Pancreas (tissue), 10 donors: ENCODE measurements at regions not wholly inside any gene's neighbourhood (a gene's known extent, or its start where the extent isn't known, plus 50 kb on each side); places are given as distances from the start of the nearest gene placed in this dataset.

Experiments
- ATAC-seq, 4 donors: fragments of 200-7000 bp; cut with Tn5 transposase; one replicate each; pipeline versions ENCODE4 v1.8.0 to v1.9.1; 2020; ENCODE audit warnings: mild to moderate bottlenecking in 4 of 4, moderate library complexity in 4 of 4
- DNase-seq, 6 donors: peaks; one replicate each; pipeline ENCODE4 v3.0.0-alpha.2; 2020
- FAIRE-seq: peaks from 2 replicates; lab custom pipeline; 2012; peaks lifted over from hg19 to GRCh38; lab: Jason Lieb, UNC
- H3K27ac ChIP-seq, 4 donors: fragments of 200-600 bp; sonication (generic); 1 replicate in 3 of 4; 2 replicates in 1 of 4; pipeline versions ENCODE4 v1.5.0 to v1.8.0; 2020
- H3K27me3 ChIP-seq, 4 donors: fragments of 200-600 bp; one replicate each; pipeline ENCODE4 v1.8.0; 2021
- H3K36me3 ChIP-seq, 3 donors: fragments of 200-600 bp; sonication (generic) in 1 of 3; one replicate each; pipeline versions ENCODE4 v1.5.0 to v1.8.0; 2020 to 2021
- H3K4me1 ChIP-seq, 3 donors: fragments of 200-600 bp; one replicate each; pipeline ENCODE4 v1.8.0; 2021
- H3K4me3 ChIP-seq, 4 donors: fragments of 200-600 bp; sonication (generic) in 2 of 4; one replicate each; pipeline versions ENCODE4 v1.5.0 to v1.8.0; 2020 to 2021
- H3K9me3 ChIP-seq, 4 donors: fragments of 200-600 bp; one replicate each; pipeline ENCODE4 v1.8.0; 2021
- WGBS, 2 donors: extraction: QIAGEN DNeasy Blood & Tissue Kit; methylation state at CpG; one replicate each; pipeline ENCODE4 v1.1.7; 2013; 5-methylcytosine and 5-hydroxymethylcytosine counted together
- intact Hi-C, 3 donors: fragments of 100-400 bp; cut with DNase I; formaldehyde crosslinking; loops; one replicate each; pipeline versions ENCODE4 v1.11.1 to v1.14.2; 2022
- TF ChIP-seq, protein P1 (sequence below), 4 donors: fragments of 200-600 bp; sonication (generic) in 3 of 4; IDR thresholded peaks; one replicate each; pipeline versions ENCODE4 v1.5.0 to v1.8.0; 2021; ENCODE audit warnings: antibody characterized with exemption in 4 of 4
- donor health status: healthy with polysubstance abuse.
- donor health status: DM: no; HTN: no; CAD: no; lungs with moderate emphysema.
- donor health status: DM: no; HTN: no; CAD: no.
- donor health status: control.
- donor health status: control.
- donor health status: Bipolar disorder and iron deficiency.
- donor health status: DM: yes; HTN: yes; CAD: no.
- donor health status: DM: no; HTN: no; CAD: no.
- donor health status: DM: no; HTN: no; CAD: no.
- donor health status: DM: yes; HTN: yes; CAD: no.

DNA sequence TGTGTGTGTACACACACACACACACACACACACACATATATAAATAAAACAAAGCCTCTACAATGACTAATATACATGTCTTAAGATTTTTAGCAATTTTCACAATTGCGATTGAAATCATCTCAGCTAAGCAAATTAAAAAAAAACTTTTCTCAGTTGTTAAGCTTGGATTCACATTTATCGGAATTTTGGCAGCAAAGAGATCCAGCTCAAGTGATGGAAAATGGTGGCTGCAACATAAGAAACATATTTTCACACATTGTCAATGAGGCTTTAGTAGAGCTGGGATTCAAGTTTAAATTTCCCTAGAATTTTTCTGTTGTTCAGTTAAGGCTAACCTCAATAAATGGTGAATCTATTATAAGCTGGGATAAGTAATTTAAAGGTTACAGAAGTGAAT, 768.6 kb upstream of the SORCS1 start:
- FAIRE-seq (no peak), DNase-seq (no peak), ATAC-seq (no peak)
- no peak overlapping the region for H3K4me3 ChIP-seq
- H3K27me3 ChIP-seq = no peaks in the 10 kb centered on the region
- H3K9me3 ChIP-seq = no peaks in the 10 kb centered on the region
- TF ChIP-seq, protein P1, sequence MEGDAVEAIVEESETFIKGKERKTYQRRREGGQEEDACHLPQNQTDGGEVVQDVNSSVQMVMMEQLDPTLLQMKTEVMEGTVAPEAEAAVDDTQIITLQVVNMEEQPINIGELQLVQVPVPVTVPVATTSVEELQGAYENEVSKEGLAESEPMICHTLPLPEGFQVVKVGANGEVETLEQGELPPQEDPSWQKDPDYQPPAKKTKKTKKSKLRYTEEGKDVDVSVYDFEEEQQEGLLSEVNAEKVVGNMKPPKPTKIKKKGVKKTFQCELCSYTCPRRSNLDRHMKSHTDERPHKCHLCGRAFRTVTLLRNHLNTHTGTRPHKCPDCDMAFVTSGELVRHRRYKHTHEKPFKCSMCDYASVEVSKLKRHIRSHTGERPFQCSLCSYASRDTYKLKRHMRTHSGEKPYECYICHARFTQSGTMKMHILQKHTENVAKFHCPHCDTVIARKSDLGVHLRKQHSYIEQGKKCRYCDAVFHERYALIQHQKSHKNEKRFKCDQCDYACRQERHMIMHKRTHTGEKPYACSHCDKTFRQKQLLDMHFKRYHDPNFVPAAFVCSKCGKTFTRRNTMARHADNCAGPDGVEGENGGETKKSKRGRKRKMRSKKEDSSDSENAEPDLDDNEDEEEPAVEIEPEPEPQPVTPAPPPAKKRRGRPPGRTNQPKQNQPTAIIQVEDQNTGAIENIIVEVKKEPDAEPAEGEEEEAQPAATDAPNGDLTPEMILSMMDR (IDR thresholded peaks at IDR 0.05) = no peak
- H3K4me1 ChIP-seq = no peaks in the 10 kb centered on the region
- 69 to 82% methylated on average over 2 of the region's 2 CpGs for WGBS, 2 donors
- H3K36me3 ChIP-seq = no peaks in the 10 kb centered on the region
- intact Hi-C loops = no loop called here
- no peak overlapping the region for H3K27ac ChIP-seq

DNA sequence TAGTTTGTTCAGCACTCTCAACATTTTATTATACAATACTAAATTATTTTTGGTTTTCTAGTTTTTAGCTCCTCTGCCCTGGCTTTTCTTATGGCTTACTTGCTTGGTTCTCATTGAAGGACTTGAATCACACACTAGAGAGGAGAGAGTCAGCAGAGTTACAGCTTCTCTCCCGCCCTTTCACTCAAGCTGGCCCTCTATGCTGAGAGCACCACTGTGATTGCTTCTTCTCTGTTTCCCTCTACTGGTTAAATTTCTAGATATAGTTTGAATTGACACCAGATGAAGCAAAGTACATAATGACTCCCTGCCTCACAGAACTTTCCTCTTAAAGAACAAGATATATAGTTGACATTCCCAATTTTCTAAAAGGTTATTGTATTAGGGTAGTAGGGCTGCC, 767.3 kb upstream of the SORCS1 start:
- no peak for ATAC-seq

DNA sequence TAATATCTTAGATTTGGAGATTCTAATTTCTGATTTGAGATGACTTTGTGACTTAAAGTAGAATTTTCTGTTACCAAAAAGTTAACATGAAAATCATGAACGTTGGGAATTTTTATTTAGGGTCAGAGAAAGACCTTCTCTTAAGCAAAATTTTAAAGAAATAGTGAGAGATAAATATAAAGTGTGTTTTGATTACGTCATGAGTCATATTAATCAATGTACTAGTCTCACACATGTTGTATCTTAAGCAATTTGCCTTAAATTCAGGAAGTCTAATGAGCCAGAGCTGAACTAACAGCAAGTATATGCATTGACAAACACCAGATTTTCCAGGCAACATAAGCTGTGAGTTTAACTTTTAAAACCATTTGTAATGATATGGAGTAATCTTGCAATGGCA, 765.5 kb upstream of the SORCS1 start:
- FAIRE-seq (no peak), DNase-seq (no peak), ATAC-seq (no peak)
- Histone ChIP-seq H3K4me3 (no peak overlapping the region), H3K36me3 (no peaks in the 10 kb centered on the region), H3K27ac (no peak overlapping the region), H3K27me3 (no peaks in the 10 kb centered on the region), H3K4me1 (no peaks in the 10 kb centered on the region), H3K9me3 (no peaks in the 10 kb centered on the region)
- WGBS, 2 donors = 37 to 47% methylated on average over 2 of the region's 2 CpGs
- TF ChIP-seq, protein P1 (IDR thresholded peaks at IDR 0.05) = no peak
- intact Hi-C loops = no loop called here

More for the DNA sequence above, 767.3 kb upstream of the SORCS1 start:
- no peak overlapping the region for H3K27ac ChIP-seq
- H3K27me3 ChIP-seq = no peaks in the 10 kb centered on the region
- H3K4me3 ChIP-seq = no peak overlapping the region
- TF ChIP-seq, protein P1 (IDR thresholded peaks at IDR 0.05) = no peak
- intact Hi-C loops = no loop called here
- FAIRE-seq (no peak), DNase-seq (no peak)
- WGBS, 2 donors = 59 to 60% methylated on average over 1 of the region's 1 CpG
- no peaks in the 10 kb centered on the region for H3K9me3 ChIP-seq
- H3K4me1 ChIP-seq = no peaks in the 10 kb centered on the region
- H3K36me3 ChIP-seq = no peaks in the 10 kb centered on the region

DNA sequence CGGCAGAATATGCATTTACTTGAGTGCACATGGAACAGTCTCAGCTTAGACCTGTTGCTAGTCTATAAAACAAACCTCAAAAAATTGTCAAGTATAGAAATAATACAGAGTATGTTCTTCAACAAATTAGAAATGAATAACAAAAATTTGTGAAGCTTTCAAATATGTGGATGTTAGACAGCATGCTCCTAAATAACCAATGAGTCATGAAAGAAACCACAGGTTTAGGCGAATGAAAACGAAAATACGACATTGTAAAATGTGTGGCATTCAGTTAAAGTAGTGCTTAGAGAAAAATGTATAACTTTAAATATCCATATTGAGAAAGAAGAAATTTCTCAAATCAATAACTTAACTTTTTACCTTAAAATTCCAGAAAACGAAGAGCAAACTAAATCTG, 760.0 kb upstream of the SORCS1 start:
- Histone ChIP-seq H3K36me3 (no peaks in the 10 kb centered on the region), H3K27ac (no peak overlapping the region), H3K27me3 (no peaks in the 10 kb centered on the region), H3K9me3 (no peaks in the 10 kb centered on the region), H3K4me1 (no peaks in the 10 kb centered on the region), H3K4me3 (no peak overlapping the region)
- TF ChIP-seq, protein P1 (IDR thresholded peaks at IDR 0.05) = no peak
- 67 to 77% methylated on average over 5 of the region's 5 CpGs for WGBS, 2 donors
- intact Hi-C loops = no loop called here
- ATAC-seq = no peak
- FAIRE-seq = no peak
- no peak for DNase-seq

DNA sequence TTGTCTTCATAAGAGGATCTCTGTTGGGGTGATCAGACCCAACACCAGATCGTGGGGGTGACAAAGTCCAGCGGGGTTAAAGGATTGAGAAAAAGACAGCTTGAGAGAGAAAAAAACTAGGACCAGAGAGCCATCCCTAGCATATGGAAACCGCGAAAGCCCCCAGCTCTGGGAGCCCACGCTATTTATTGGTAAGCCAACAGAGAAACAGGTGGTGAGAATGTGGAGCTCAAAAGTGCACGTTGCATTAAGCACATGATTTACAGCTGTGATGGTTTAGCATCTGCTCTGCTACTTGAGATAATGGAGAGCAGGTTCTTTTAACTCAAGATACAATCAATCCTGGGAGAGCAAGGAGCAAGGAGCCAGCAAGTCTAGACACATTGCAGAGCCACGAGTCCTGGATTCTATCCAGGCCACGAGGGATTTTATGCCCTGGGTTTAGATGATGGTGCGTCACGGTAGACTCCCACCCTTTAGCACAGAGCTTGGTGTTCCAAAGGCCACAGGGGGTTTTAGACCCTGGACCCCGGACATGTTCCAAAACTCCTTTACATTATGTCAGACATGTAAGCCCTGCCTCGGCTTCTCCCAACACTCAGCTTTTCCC, 755.2 kb upstream of the SORCS1 start:
- FAIRE-seq (no peak), ATAC-seq (no peak), DNase-seq (no peak)
- Histone ChIP-seq H3K9me3 (no peaks in the 10 kb centered on the region), H3K4me1 (no peaks in the 10 kb centered on the region), H3K27me3 (peaks cover 0 to 6% (median 2%) of the 10 kb centered on the region in 4 donors), H3K36me3 (no peaks in the 10 kb centered on the region), H3K4me3 (no peak overlapping the region), H3K27ac (no peak overlapping the region)
- intact Hi-C loops = no loop called here
- TF ChIP-seq, protein P1 (IDR thresholded peaks at IDR 0.05) = no peak
- WGBS, 2 donors = 70 to 74% methylated on average over 12 of the region's 12 CpGs
